HepG2 (cell line): ENCODE measurements at regions not wholly inside any gene's neighbourhood (a gene's known extent, or its start where the extent isn't known, plus 50 kb on each side); places are given as distances from the start of the nearest gene placed in this dataset.

Experiments
- ATAC-seq: fragments of 200-7000 bp; cut with Tn5 transposase; 3 replicates; pipeline ENCODE4 v1.9.1; 2020; ENCODE audit warnings: mild to moderate bottlenecking, moderate library complexity
- BruUV-seq: library from RNA; stranded (reverse); fragments of 400-500 nt; replicated peaks from 2 replicates; lab custom pipeline; 2021; lab: Mats Ljungman, UMichigan
- CTCF ChIA-PET: fragments of 300-600 bp; formaldehyde crosslinking; extraction: SDS; loops from one replicate; lab custom pipeline; 2021; ENCODE audit warnings: low total read pairs, inconsistent platforms, low intra/inter-chr PET ratio; lab: Yijun Ruan, JAX
- POLR2A ChIA-PET: fragments of 350-600 bp; sonication (Branson Sonifier 250); formaldehyde crosslinking; loops from one replicate; lab custom pipeline; 2020; ENCODE audit warnings: antibody characterized with exemption, inconsistent platforms; lab: Yijun Ruan, JAX
- DNase-seq: peaks from one replicate; pipeline ENCODE4 v3.0.0-alpha.2; 2015; ENCODE audit warnings: low spot score
- FAIRE-seq: peaks from 3 replicates; lab custom pipeline; 2011; peaks lifted over from hg19 to GRCh38; lab: Jason Lieb, UNC
- H2AFZ ChIP-seq: one replicate; pipeline ENCODE4 v1.6.1; 2011; ENCODE audit warnings: low read length, inconsistent platforms
- H3K27ac ChIP-seq: fragments of 300-600 bp; 3 replicates; pipeline ENCODE4 v1.8.0; 2011; ENCODE audit warnings: mixed run types, mild to moderate bottlenecking, mixed read lengths, low read length, inconsistent platforms; ENCODE audit not compliant: insufficient read depth; ENCODE audit errors: extremely low read length
- H3K27me3 ChIP-seq, 2 experiments: fragments of 200-600 bp in 1 of 2; 2 replicates in 1 of 2; 3 replicates in 1 of 2; pipeline versions ENCODE4 v1.6.0 to v1.8.0; 2011; ENCODE audit warnings: low read length in 2 of 2, mild to moderate bottlenecking in 2 of 2, moderate library complexity in 2 of 2, inconsistent platforms in 1 of 2; ENCODE audit not compliant: insufficient read depth in 2 of 2, control insufficient read depth in 1 of 2
- H3K36me3 ChIP-seq, 2 experiments: fragments of 200-600 bp in 1 of 2; replicated peaks in 1 of 2; 2 replicates in 1 of 2; 3 replicates in 1 of 2; pipeline versions ENCODE4 v1.5.1 to v1.8.0; 2011; ENCODE audit warnings: low read length in 2 of 2, inconsistent platforms in 1 of 2; ENCODE audit not compliant: insufficient read depth in 2 of 2, control insufficient read depth in 1 of 2
- H3K4me1 ChIP-seq: 2 replicates; pipeline ENCODE4 v1.5.1; 2012; ENCODE audit warnings: low read length, inconsistent platforms; ENCODE audit not compliant: insufficient read depth
- H3K4me2 ChIP-seq: 2 replicates; pipeline ENCODE4 v1.6.0; 2011; ENCODE audit warnings: low read depth, low read length, inconsistent platforms
- H3K4me3 ChIP-seq, 3 experiments: fragments of 200-600 bp in 1 of 3; sonication (generic), shearing (Covaris generic) in 1 of 3; replicated peaks in 1 of 3; 2 replicates each; pipeline ENCODE4 v1.5.1; 2011 to 2016; ENCODE audit warnings: low read length in 3 of 3, inconsistent platforms in 2 of 3, low read depth in 2 of 3, mild to moderate bottlenecking in 2 of 3, control low read depth in 1 of 3, mixed read lengths in 1 of 3; ENCODE audit not compliant: insufficient read depth in 1 of 3
- H3K79me2 ChIP-seq: one replicate; pipeline ENCODE4 v1.6.1; 2011; ENCODE audit warnings: low read length, inconsistent platforms; ENCODE audit not compliant: insufficient read depth
- H3K9ac ChIP-seq: 2 replicates; pipeline ENCODE4 v1.6.0; 2011; ENCODE audit warnings: mild to moderate bottlenecking, low read depth, low read length, inconsistent platforms; ENCODE audit not compliant: insufficient read depth
- H3K9me3 ChIP-seq: 2 replicates; pipeline ENCODE4 v1.5.1; 2012; ENCODE audit warnings: mild to moderate bottlenecking, low read length
- H4K20me1 ChIP-seq: 2 replicates; pipeline ENCODE4 v1.6.0; 2011; ENCODE audit warnings: inconsistent platforms, mild to moderate bottlenecking, low read length, moderate library complexity; ENCODE audit not compliant: insufficient read depth
- ARNTL ChIP-seq: sonication (generic); formaldehyde crosslinking; IDR thresholded peaks from 2 replicates; pipeline ENCODE4 v1.4.0; 2020; ENCODE audit warnings: mild to moderate bottlenecking, missing genetic modification reagents
- CSRNP1 ChIP-seq: sonication (generic); formaldehyde crosslinking; IDR thresholded peaks from 2 replicates; pipeline ENCODE4 v1.8.1; 2023; ENCODE audit warnings: mild to moderate bottlenecking, missing genetic modification reagents
- DPF2 ChIP-seq: sonication (generic); formaldehyde crosslinking; IDR thresholded peaks from 2 replicates; pipeline ENCODE4 v1.4.0; 2020; ENCODE audit warnings: mild to moderate bottlenecking, low read depth, missing genetic modification reagents, borderline replicate concordance
- GFI1 ChIP-seq: sonication (generic); formaldehyde crosslinking; IDR thresholded peaks from 2 replicates; pipeline ENCODE4 v1.5.0; 2020; ENCODE audit warnings: missing genetic modification reagents, mild to moderate bottlenecking, borderline replicate concordance
- GPN1 ChIP-seq: sonication (generic); formaldehyde crosslinking; IDR thresholded peaks from 2 replicates; pipeline ENCODE4 v1.5.1; 2020; ENCODE audit warnings: missing genetic modification reagents, borderline replicate concordance
- GRHL1 ChIP-seq: sonication (generic); formaldehyde crosslinking; conservative IDR thresholded peaks from 2 replicates; pipeline ENCODE4 v1.8.0; 2022; ENCODE audit warnings: missing genetic modification reagents
- HNRNPL ChIP-seq: fragments of 200-400 bp; formaldehyde crosslinking; IDR thresholded peaks from 2 replicates; pipeline ENCODE4 v1.6.1; 2017; ENCODE audit warnings: mild to moderate bottlenecking, low read depth, low read length
- JUN ChIP-seq: sonication (generic); formaldehyde crosslinking; IDR thresholded peaks from 2 replicates; pipeline ENCODE4 v1.4.0; 2020; ENCODE audit warnings: mild to moderate bottlenecking, missing genetic modification reagents
- RARG ChIP-seq: sonication (generic); formaldehyde crosslinking; IDR thresholded peaks from 2 replicates; pipeline ENCODE4 v1.4.0; 2020; ENCODE audit warnings: low read depth, mild to moderate bottlenecking, missing genetic modification reagents
- TCF12 ChIP-seq, 2 experiments: fragments of 450-650 bp in 1 of 2; sonication (generic) in 1 of 2; formaldehyde crosslinking in 1 of 2; IDR thresholded peaks; 2 replicates each; pipeline versions ENCODE4 v1.6.1 to v1.8.0; 2017 to 2022; ENCODE audit warnings: antibody characterized with exemption in 1 of 2, mild to moderate bottlenecking in 1 of 2, missing genetic modification reagents in 1 of 2, moderate library complexity in 1 of 2
- ZBTB4 ChIP-seq: sonication (generic); formaldehyde crosslinking; IDR thresholded peaks from 2 replicates; pipeline ENCODE4 v1.4.0; 2020; ENCODE audit warnings: missing genetic modification reagents, mild to moderate bottlenecking, borderline replicate concordance
- ZNF414 ChIP-seq: sonication (generic); formaldehyde crosslinking; IDR thresholded peaks from 2 replicates; pipeline ENCODE4 v1.5.0; 2020; ENCODE audit warnings: missing genetic modification reagents
- ZNF577 ChIP-seq: sonication (generic); formaldehyde crosslinking; IDR thresholded peaks from 2 replicates; pipeline ENCODE4 v1.4.0; 2020; ENCODE audit warnings: mild to moderate bottlenecking, low read depth, missing genetic modification reagents, borderline replicate concordance
- ZNF672 ChIP-seq: sonication (generic); formaldehyde crosslinking; IDR thresholded peaks from 2 replicates; pipeline ENCODE4 v1.8.1; 2022; ENCODE audit warnings: missing genetic modification reagents
- ZNF7 ChIP-seq: IDR thresholded peaks from 2 replicates; pipeline ENCODE4 v1.6.1; 2016; ENCODE audit warnings: missing biosample characterization, missing genetic modification reagents
- ZNF775 ChIP-seq: sonication (generic); formaldehyde crosslinking; IDR thresholded peaks from 2 replicates; pipeline ENCODE4 v1.4.0; 2020; ENCODE audit warnings: missing genetic modification reagents, mild to moderate bottlenecking, moderate library complexity, borderline replicate concordance
- ZNF782 ChIP-seq: sonication (generic); formaldehyde crosslinking; IDR thresholded peaks from 2 replicates; pipeline ENCODE4 v1.4.0; 2020; ENCODE audit warnings: missing genetic modification reagents, mild to moderate bottlenecking, borderline replicate concordance
- WGBS: methylation state at CpG from one replicate; pipeline ENCODE4 v1.1.6; 2017; ENCODE audit warnings: low lambda C conversion rate; 5-methylcytosine and 5-hydroxymethylcytosine counted together
- in situ Hi-C: cut with HindIII; loops from 2 replicates; pipeline ENCODE4 v1.10.0; 2017; ENCODE audit warnings: low pct_unique_long_range_greater_than_20kb; ENCODE audit not compliant: extremely low pct_ligation_motif_present
- intact Hi-C: fragments of 100-400 bp; cut with micrococcal nuclease; formaldehyde crosslinking; loops from one replicate; pipeline ENCODE4 v1.10.0; 2022; ENCODE audit not compliant: unreplicated experiment

GRCh38 chr2:53460347-53460746 lies 307.3 kb upstream of the CHAC2 start (continued):
- TF ChIP-seq ZBTB4 (CRISPR knock-in tag) (no peak), ZNF7 (CRISPR knock-in tag) (no peak), ZNF775 (CRISPR knock-in tag) (no peak), GPN1 (CRISPR knock-in tag) (no peak), JUN (no peak), GFI1 (CRISPR knock-in tag) (no peak)
- TF ChIP-seq, all 625 proteins: peak for 0

- Histone ChIP-seq H3K9ac (no peak overlapping the region), H3K4me3 (no peak overlapping the region), H3K9me3 (no peaks in the 10 kb centered on the region), H3K4me2 (no peak overlapping the region), H3K27ac (no peak overlapping the region), H2AFZ (no peak overlapping the region), H3K36me3 (no peaks in the 10 kb centered on the region), H3K79me2 (no peaks in the 10 kb centered on the region), H3K4me1 (no peaks in the 10 kb centered on the region), H3K27me3 (peaks cover 2 to 9% of the 10 kb centered on the region in 2 experiments; a peak in 1 of 5 replicates), H4K20me1 (no peaks in the 10 kb centered on the region)
- FAIRE-seq (no peak), DNase-seq (no peak), ATAC-seq (no peak)
- ChIA-PET POLR2A (no interaction called here), CTCF (no interaction called here)
- in situ Hi-C loops (no loop called here), intact Hi-C loops (no loop called here)
- 32% methylated on average over 5 of the region's 6 CpGs for WGBS
- no TSS peak for BruUV-seq
- TF ChIP-seq ZNF577 (CRISPR knock-in tag) (no peak), HNRNPL (no peak), ZNF672 (CRISPR knock-in tag) (no peak), TCF12 (IDR thresholded peaks at IDR 0.05) (no peak), TCF12 (CRISPR knock-in tag; IDR thresholded peaks at IDR 0.05) (no peak), RARG (CRISPR knock-in tag) (no peak), DPF2 (CRISPR knock-in tag) (no peak), ZNF782 (no peak), CSRNP1 (CRISPR knock-in tag) (no peak), ARNTL (CRISPR knock-in tag) (no peak), GRHL1 (no peak), ZNF414 (CRISPR knock-in tag) (no peak)
These were observed 312.5 kb upstream of the CHAC2 start for GRCh38 chr2:53455094-53455493.
